ENCODE measurements at regions not wholly inside any gene's neighbourhood (a gene's known extent, or its start where the extent isn't known, plus 50 kb on each side); places are given as distances from the start of the nearest gene placed in this dataset.

- Mint-ChIP-seq H3K36me3 (ENCODE audit: low read depth) (no peaks in the 10 kb centered on the region), H3K27me3 (ENCODE audit: low read depth) (no peaks in the 10 kb centered on the region), H3K9me3 (peaks cover 2% of the 10 kb centered on the region), H3K27ac (peak overlapping the region; percentile 25 to 47 (median 30)), H3K4me3 (no peak overlapping the region), H3K4me1 (peaks cover 9% of the 10 kb centered on the region)
- TF ChIP-seq CTCF (IDR thresholded peaks at IDR 0.05; ENCODE audit: unreplicated experiment in 3 of 3): no peak
Measured at GRCh38 chr4:134337574-134337973, 136.0 kb upstream of the PABPC4L start.

- H3K4me1 Mint-ChIP-seq: no peaks in the 10 kb centered on the region
- peaks cover 3% of the 10 kb centered on the region for H3K27me3 Mint-ChIP-seq (ENCODE audit: low read depth)
- H3K9me3 Mint-ChIP-seq: no peaks in the 10 kb centered on the region
- H3K27ac Mint-ChIP-seq: no peak overlapping the region
- TF ChIP-seq CTCF (IDR thresholded peaks at IDR 0.05; ENCODE audit: unreplicated experiment in 3 of 3): no peak
- no peak overlapping the region for H3K4me3 Mint-ChIP-seq
- no peaks in the 10 kb centered on the region for H3K36me3 Mint-ChIP-seq (ENCODE audit: low read depth)
Measured at GRCh38 chr4:134328741-134329140, 127.2 kb upstream of the PABPC4L start.

- TF ChIP-seq CTCF (IDR thresholded peaks at IDR 0.05; ENCODE audit: unreplicated experiment in 3 of 3): no peak
- no peak overlapping the region for H3K27ac Mint-ChIP-seq
- no peaks in the 10 kb centered on the region for H3K36me3 Mint-ChIP-seq (ENCODE audit: low read depth)
- peaks cover 3% of the 10 kb centered on the region for H3K27me3 Mint-ChIP-seq (ENCODE audit: low read depth)
- no peaks in the 10 kb centered on the region for H3K4me1 Mint-ChIP-seq
- H3K4me3 Mint-ChIP-seq: no peak overlapping the region
- no peaks in the 10 kb centered on the region for H3K9me3 Mint-ChIP-seq
Measured at GRCh38 chr4:134327274-134328122, 125.9 kb upstream of the PABPC4L start.

GRCh38 chr4:134326866-134327265 is 125.3 kb upstream of the PABPC4L start:
- H3K9me3 Mint-ChIP-seq: no peaks in the 10 kb centered on the region
- H3K36me3 Mint-ChIP-seq (ENCODE audit: low read depth): no peaks in the 10 kb centered on the region
- H3K4me3 Mint-ChIP-seq: no peak overlapping the region
- H3K4me1 Mint-ChIP-seq: no peaks in the 10 kb centered on the region
- H3K27ac Mint-ChIP-seq: no peak overlapping the region
- H3K27me3 Mint-ChIP-seq (ENCODE audit: low read depth): peaks cover 3% of the 10 kb centered on the region
- TF ChIP-seq CTCF (IDR thresholded peaks at IDR 0.05; ENCODE audit: unreplicated experiment in 3 of 3): no peak

GRCh38 chr4:134324179-134324578 is 122.6 kb upstream of the PABPC4L start:
- peaks cover 3% of the 10 kb centered on the region for H3K27me3 Mint-ChIP-seq (ENCODE audit: low read depth)
- H3K4me3 Mint-ChIP-seq: no peak overlapping the region
- no peaks in the 10 kb centered on the region for H3K4me1 Mint-ChIP-seq
- TF ChIP-seq CTCF (IDR thresholded peaks at IDR 0.05; ENCODE audit: unreplicated experiment in 3 of 3): no peak
- no peak overlapping the region for H3K27ac Mint-ChIP-seq
- no peaks in the 10 kb centered on the region for H3K36me3 Mint-ChIP-seq (ENCODE audit: low read depth)
- H3K9me3 Mint-ChIP-seq: peaks cover 4% of the 10 kb centered on the region

- no peaks in the 10 kb centered on the region for H3K4me1 Mint-ChIP-seq
- no peaks in the 10 kb centered on the region for H3K27me3 Mint-ChIP-seq (ENCODE audit: low read depth)
- no peak overlapping the region for H3K4me3 Mint-ChIP-seq
- TF ChIP-seq CTCF (IDR thresholded peaks at IDR 0.05; ENCODE audit: unreplicated experiment in 3 of 3): no peak
- no peaks in the 10 kb centered on the region for H3K36me3 Mint-ChIP-seq (ENCODE audit: low read depth)
- no peak overlapping the region for H3K27ac Mint-ChIP-seq
- peaks cover 4% of the 10 kb centered on the region for H3K9me3 Mint-ChIP-seq
Measured at GRCh38 chr4:134320048-134320447, 118.5 kb upstream of the PABPC4L start.

All from nephron (organoid).